Activated CD8-positive, alpha-beta T cell treated with anti-CD3 and anti-CD28 coated beads for 36 hours (primary cell): ENCODE measurements at regions not wholly inside any gene's neighbourhood (a gene's known extent, or its start where the extent isn't known, plus 50 kb on each side); places are given as distances from the start of the nearest gene placed in this dataset.

Experiments used
- ATAC-seq: fragments of 200-7000 bp; cut with Tn5 transposase; one replicate; pipeline ENCODE4 v1.10.0; 2021; ENCODE audit warnings: mild to moderate bottlenecking, moderate library complexity
- CTCF ChIA-PET: fragments of 350-600 bp; sonication (Branson Sonifier 250); formaldehyde crosslinking; loops from one replicate; lab custom pipeline; 2021; ENCODE audit warnings: antibody characterized with exemption; lab: Charles Lee
- POLR2A ChIA-PET: fragments of 350-600 bp; sonication (Branson Sonifier 250); formaldehyde crosslinking; loops from one replicate; lab custom pipeline; 2021; ENCODE audit warnings: antibody characterized with exemption; lab: Charles Lee
- DNase-seq: peaks from one replicate; pipeline ENCODE4 v3.0.0-alpha.2; 2020
- H3K27ac Mint-ChIP-seq: one replicate; pipeline ENCODE4 v1.8.0; 2021; ENCODE audit warnings: mild to moderate bottlenecking, mixed read lengths
- H3K27me3 Mint-ChIP-seq: one replicate; pipeline ENCODE4 v1.8.0; 2021; ENCODE audit warnings: mixed read lengths
- H3K36me3 Mint-ChIP-seq: one replicate; pipeline ENCODE4 v1.8.0; 2021; ENCODE audit warnings: low read depth, mixed read lengths
- H3K4me1 Mint-ChIP-seq: one replicate; pipeline ENCODE4 v1.8.0; 2021; ENCODE audit warnings: low read depth, mixed read lengths
- H3K4me3 Mint-ChIP-seq: one replicate; pipeline ENCODE4 v1.8.0; 2021; ENCODE audit warnings: mild to moderate bottlenecking, moderate library complexity, mixed read lengths
- H3K9me3 Mint-ChIP-seq: one replicate; pipeline ENCODE4 v1.8.0; 2021; ENCODE audit warnings: mixed read lengths
- intact Hi-C: fragments of 100-400 bp; cut with micrococcal nuclease; formaldehyde crosslinking; loops from one replicate; pipeline ENCODE4 v1.10.0; 2022
- TF ChIP-seq, protein P1 (sequence below): fragments of 200-600 bp; IDR thresholded peaks from one replicate; pipeline ENCODE4 v1.8.0; 2022; ENCODE audit warnings: antibody characterized with exemption, mild to moderate bottlenecking

DNA sequence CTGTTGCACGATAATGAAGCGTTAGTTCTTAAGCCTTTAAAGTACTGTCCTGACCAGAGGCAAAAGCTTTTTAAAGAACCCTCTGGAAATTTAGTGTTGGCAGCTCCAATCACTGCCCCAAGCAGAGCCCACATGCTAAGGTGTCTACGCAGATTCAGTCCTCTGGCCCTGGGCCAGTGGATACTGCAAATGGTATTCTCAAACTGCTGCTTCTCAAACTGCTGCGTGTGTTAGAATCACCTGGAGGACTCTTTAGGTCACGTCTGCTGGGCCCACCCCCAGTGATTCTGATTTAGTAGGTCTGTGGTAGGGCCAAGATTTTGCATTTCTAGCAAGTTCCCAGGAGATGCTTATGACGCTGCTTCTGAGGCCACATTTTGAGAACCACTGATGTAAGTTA lies 96.0 kb upstream of the CCDC28A start:
- Mint-ChIP-seq H3K9me3 (no peaks in the 10 kb centered on the region), H3K27me3 (peaks cover 4% of the 10 kb centered on the region), H3K36me3 (no peaks in the 10 kb centered on the region), H3K27ac (no peak overlapping the region), H3K4me3 (no peak overlapping the region), H3K4me1 (no peaks in the 10 kb centered on the region)
- ATAC-seq, result no peak
- intact Hi-C loops, result no loop called here
- ChIA-PET POLR2A (no interaction called here), CTCF (interaction anchor here (1.3 to 2.6 kb wide), 2 partner anchors 15 to 87 kb away, joined by 3 to 7 read pairs; no protein-coding TSS in a partner anchor)
- TF ChIP-seq, protein P1, sequence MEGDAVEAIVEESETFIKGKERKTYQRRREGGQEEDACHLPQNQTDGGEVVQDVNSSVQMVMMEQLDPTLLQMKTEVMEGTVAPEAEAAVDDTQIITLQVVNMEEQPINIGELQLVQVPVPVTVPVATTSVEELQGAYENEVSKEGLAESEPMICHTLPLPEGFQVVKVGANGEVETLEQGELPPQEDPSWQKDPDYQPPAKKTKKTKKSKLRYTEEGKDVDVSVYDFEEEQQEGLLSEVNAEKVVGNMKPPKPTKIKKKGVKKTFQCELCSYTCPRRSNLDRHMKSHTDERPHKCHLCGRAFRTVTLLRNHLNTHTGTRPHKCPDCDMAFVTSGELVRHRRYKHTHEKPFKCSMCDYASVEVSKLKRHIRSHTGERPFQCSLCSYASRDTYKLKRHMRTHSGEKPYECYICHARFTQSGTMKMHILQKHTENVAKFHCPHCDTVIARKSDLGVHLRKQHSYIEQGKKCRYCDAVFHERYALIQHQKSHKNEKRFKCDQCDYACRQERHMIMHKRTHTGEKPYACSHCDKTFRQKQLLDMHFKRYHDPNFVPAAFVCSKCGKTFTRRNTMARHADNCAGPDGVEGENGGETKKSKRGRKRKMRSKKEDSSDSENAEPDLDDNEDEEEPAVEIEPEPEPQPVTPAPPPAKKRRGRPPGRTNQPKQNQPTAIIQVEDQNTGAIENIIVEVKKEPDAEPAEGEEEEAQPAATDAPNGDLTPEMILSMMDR, result no peak
- DNase-seq, result no peak

DNA sequence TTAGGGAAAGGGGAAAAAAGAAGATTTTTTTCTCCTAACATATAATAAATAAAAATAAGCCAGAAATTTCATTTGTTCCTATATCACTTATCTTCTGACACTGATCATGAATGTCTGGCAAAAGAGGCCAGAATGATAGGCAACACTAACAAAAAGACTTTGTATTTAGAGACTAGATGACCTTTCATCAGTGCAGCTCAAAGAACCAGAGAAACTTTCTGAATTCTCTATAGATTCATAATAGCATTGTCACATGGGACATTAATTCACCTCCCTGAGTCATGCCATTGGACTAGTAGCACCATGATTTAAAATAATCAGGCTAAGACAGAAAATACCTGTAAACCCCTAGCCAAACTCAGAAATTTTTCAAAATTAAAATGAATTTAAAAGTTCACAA lies 95.4 kb upstream of the CCDC28A start:
- Mint-ChIP-seq H3K27me3 (peaks cover 4% of the 10 kb centered on the region), H3K36me3 (no peaks in the 10 kb centered on the region), H3K9me3 (no peaks in the 10 kb centered on the region), H3K4me1 (no peaks in the 10 kb centered on the region), H3K27ac (no peak overlapping the region), H3K4me3 (no peak overlapping the region)
- intact Hi-C loops, result no loop called here
- ATAC-seq, result no peak
- CTCF ChIA-PET, result interaction anchor here (1.3 to 2.6 kb wide), 2 partner anchors 14 to 86 kb away, joined by 3 to 7 read pairs; no protein-coding TSS in a partner anchor
- POLR2A ChIA-PET, result no interaction called here
- no peak for DNase-seq
- TF ChIP-seq, protein P1, result no peak

DNA sequence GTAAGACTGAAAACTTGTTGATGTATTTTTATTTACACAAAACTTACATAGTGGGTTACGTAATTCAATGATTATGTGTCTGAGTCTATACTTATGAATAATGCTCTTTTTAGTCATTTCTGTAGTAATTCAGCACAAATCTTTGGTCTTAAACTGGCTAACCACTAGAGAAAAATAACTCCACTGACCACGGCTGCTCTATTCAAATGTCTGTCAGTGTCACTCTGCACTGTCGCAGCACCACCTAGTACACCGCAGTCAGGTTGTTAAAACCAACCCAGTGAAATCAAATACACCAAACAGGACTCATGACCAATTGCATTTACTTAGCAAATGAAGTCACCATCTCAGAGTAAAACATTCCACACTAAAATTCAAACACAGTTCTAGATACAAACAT lies 93.5 kb upstream of the CCDC28A start:
- TF ChIP-seq, protein P1, result no peak
- CTCF ChIA-PET, result interaction anchor here (1.8 kb wide), 1 partner anchor 12 kb away, joined by 8 read pairs; no protein-coding TSS in a partner anchor
- Mint-ChIP-seq H3K36me3 (no peaks in the 10 kb centered on the region), H3K27me3 (peaks cover 4% of the 10 kb centered on the region), H3K27ac (no peak overlapping the region), H3K4me1 (no peaks in the 10 kb centered on the region), H3K9me3 (no peaks in the 10 kb centered on the region), H3K4me3 (no peak overlapping the region)
- POLR2A ChIA-PET, result no interaction called here
- intact Hi-C loops, result no loop called here
- DNase-seq (no peak), ATAC-seq (no peak)

GRCh38 chr6:138681627-138682026 lies 91.9 kb upstream of the CCDC28A start:
- H3K27me3 Mint-ChIP-seq, result peaks cover 4% of the 10 kb centered on the region
- no peak overlapping the region for H3K27ac Mint-ChIP-seq
- intact Hi-C loops, result no loop called here
- DNase-seq (no peak), ATAC-seq (no peak)
- ChIA-PET CTCF (interaction anchor here (1.8 kb wide), 1 partner anchor 10 kb away, joined by 8 read pairs; no protein-coding TSS in a partner anchor), POLR2A (no interaction called here)
- H3K4me1 Mint-ChIP-seq, result no peaks in the 10 kb centered on the region
- no peak overlapping the region for H3K4me3 Mint-ChIP-seq
- H3K36me3 Mint-ChIP-seq, result no peaks in the 10 kb centered on the region
- TF ChIP-seq, protein P1, result no peak
- H3K9me3 Mint-ChIP-seq, result no peaks in the 10 kb centered on the region

- TF ChIP-seq, protein P1, result no peak
- H3K4me1 Mint-ChIP-seq, result no peaks in the 10 kb centered on the region
- no peaks in the 10 kb centered on the region for H3K9me3 Mint-ChIP-seq
- H3K4me3 Mint-ChIP-seq, result no peak overlapping the region
- ChIA-PET CTCF (interaction anchor here (1.3 to 1.6 kb wide), 2 partner anchors 9 to 10 kb away, joined by 4 to 5 read pairs; no protein-coding TSS in a partner anchor), POLR2A (no interaction called here)
- no peaks in the 10 kb centered on the region for H3K36me3 Mint-ChIP-seq
- intact Hi-C loops, result no loop called here
- no peak overlapping the region for H3K27ac Mint-ChIP-seq
- ATAC-seq, result no peak
- peaks cover 4% of the 10 kb centered on the region for H3K27me3 Mint-ChIP-seq
- DNase-seq, result no peak
Measured at GRCh38 chr6:138682704-138683527, 90.7 kb upstream of the CCDC28A start.
